ENCODE measurements at regions not wholly inside any gene's neighbourhood (a gene's known extent, or its start where the extent isn't known, plus 50 kb on each side); places are given as distances from the start of the nearest gene placed in this dataset.

GRCh38 chr18:24778810-24779418 lies 318.5 kb downstream of the HRH4 start:
- no peak for FAIRE-seq
- no peak for DNase-seq (ENCODE audit: insufficient read length, low spot score)
- TF ChIP-seq SPI1 (IDR thresholded peaks at IDR 0.05; ENCODE audit: low read depth, low read length) (no peak), POLR2AphosphoS5 (IDR thresholded peaks at IDR 0.05; ENCODE audit: low read depth, low read length) (no peak), POU2F2 (IDR thresholded peaks at IDR 0.05; ENCODE audit: low read depth, low read length) (no peak), PAX5 (IDR thresholded peaks at IDR 0.05; ENCODE audit: insufficient read depth, low read length, severe bottlenecking) (no peak), TAF1 (IDR thresholded peaks at IDR 0.05; ENCODE audit: low read depth, low read length) (no peak), POLR2A (IDR thresholded peaks at IDR 0.05; ENCODE audit: low read depth, low read length) (no peak)

GRCh38 chr18:24782566-24782965 lies 322.1 kb downstream of the HRH4 start:
- TF ChIP-seq SPI1 (IDR thresholded peaks at IDR 0.05; ENCODE audit: low read depth, low read length) (no peak), POLR2A (IDR thresholded peaks at IDR 0.05; ENCODE audit: low read depth, low read length) (no peak), TAF1 (IDR thresholded peaks at IDR 0.05; ENCODE audit: low read depth, low read length) (no peak), PAX5 (IDR thresholded peaks at IDR 0.05; ENCODE audit: insufficient read depth, low read length, severe bottlenecking) (no peak), POLR2AphosphoS5 (IDR thresholded peaks at IDR 0.05; ENCODE audit: low read depth, low read length) (no peak), POU2F2 (IDR thresholded peaks at IDR 0.05; ENCODE audit: low read depth, low read length) (no peak)
- DNase-seq (ENCODE audit: insufficient read length, low spot score) (no peak), FAIRE-seq (no peak)

GRCh38 chr18:24785019-24785418 lies 324.6 kb downstream of the HRH4 start:
- DNase-seq (ENCODE audit: insufficient read length, low spot score) (no peak), FAIRE-seq (no peak)
- no peak for TF ChIP-seq POU2F2 (IDR thresholded peaks at IDR 0.05; ENCODE audit: low read depth, low read length)
- no peak for TF ChIP-seq SPI1 (IDR thresholded peaks at IDR 0.05; ENCODE audit: low read depth, low read length)
- TF ChIP-seq POLR2A (IDR thresholded peaks at IDR 0.05; ENCODE audit: low read depth, low read length), result no peak
- TF ChIP-seq POLR2AphosphoS5 (IDR thresholded peaks at IDR 0.05; ENCODE audit: low read depth, low read length), result no peak
- no peak for TF ChIP-seq PAX5 (IDR thresholded peaks at IDR 0.05; ENCODE audit: insufficient read depth, low read length, severe bottlenecking)
- TF ChIP-seq TAF1 (IDR thresholded peaks at IDR 0.05; ENCODE audit: low read depth, low read length), result no peak

GRCh38 chr18:24786027-24786426 lies 325.6 kb downstream of the HRH4 start:
- FAIRE-seq (no peak), DNase-seq (ENCODE audit: insufficient read length, low spot score) (no peak)
- TF ChIP-seq PAX5 (IDR thresholded peaks at IDR 0.05; ENCODE audit: insufficient read depth, low read length, severe bottlenecking), result no peak
- TF ChIP-seq POLR2AphosphoS5 (IDR thresholded peaks at IDR 0.05; ENCODE audit: low read depth, low read length), result no peak
- no peak for TF ChIP-seq TAF1 (IDR thresholded peaks at IDR 0.05; ENCODE audit: low read depth, low read length)
- TF ChIP-seq POLR2A (IDR thresholded peaks at IDR 0.05; ENCODE audit: low read depth, low read length), result no peak
- TF ChIP-seq SPI1 (IDR thresholded peaks at IDR 0.05; ENCODE audit: low read depth, low read length), result no peak
- TF ChIP-seq POU2F2 (IDR thresholded peaks at IDR 0.05; ENCODE audit: low read depth, low read length), result no peak

GRCh38 chr18:24790347-24790746 lies 329.9 kb downstream of the HRH4 start:
- TF ChIP-seq POLR2AphosphoS5 (IDR thresholded peaks at IDR 0.05; ENCODE audit: low read depth, low read length) (no peak), SPI1 (IDR thresholded peaks at IDR 0.05; ENCODE audit: low read depth, low read length) (no peak), POLR2A (IDR thresholded peaks at IDR 0.05; ENCODE audit: low read depth, low read length) (no peak), POU2F2 (IDR thresholded peaks at IDR 0.05; ENCODE audit: low read depth, low read length) (no peak), TAF1 (IDR thresholded peaks at IDR 0.05; ENCODE audit: low read depth, low read length) (no peak), PAX5 (IDR thresholded peaks at IDR 0.05; ENCODE audit: insufficient read depth, low read length, severe bottlenecking) (no peak)
- FAIRE-seq (no peak), DNase-seq (ENCODE audit: insufficient read length, low spot score) (no peak)

- FAIRE-seq (no peak), DNase-seq (ENCODE audit: insufficient read length, low spot score) (no peak)
- TF ChIP-seq POU2F2 (IDR thresholded peaks at IDR 0.05; ENCODE audit: low read depth, low read length) (no peak), POLR2AphosphoS5 (IDR thresholded peaks at IDR 0.05; ENCODE audit: low read depth, low read length) (no peak), PAX5 (IDR thresholded peaks at IDR 0.05; ENCODE audit: insufficient read depth, low read length, severe bottlenecking) (no peak), POLR2A (IDR thresholded peaks at IDR 0.05; ENCODE audit: low read depth, low read length) (no peak), TAF1 (IDR thresholded peaks at IDR 0.05; ENCODE audit: low read depth, low read length) (no peak), SPI1 (IDR thresholded peaks at IDR 0.05; ENCODE audit: low read depth, low read length) (no peak)
These were observed 331.5 kb downstream of the HRH4 start for GRCh38 chr18:24791751-24792545.

- FAIRE-seq (no peak), DNase-seq (ENCODE audit: insufficient read length, low spot score) (no peak)
- TF ChIP-seq TAF1 (IDR thresholded peaks at IDR 0.05; ENCODE audit: low read depth, low read length) (no peak), POLR2A (IDR thresholded peaks at IDR 0.05; ENCODE audit: low read depth, low read length) (no peak), SPI1 (IDR thresholded peaks at IDR 0.05; ENCODE audit: low read depth, low read length) (no peak), POU2F2 (IDR thresholded peaks at IDR 0.05; ENCODE audit: low read depth, low read length) (no peak), PAX5 (IDR thresholded peaks at IDR 0.05; ENCODE audit: insufficient read depth, low read length, severe bottlenecking) (no peak), POLR2AphosphoS5 (IDR thresholded peaks at IDR 0.05; ENCODE audit: low read depth, low read length) (no peak)
These were observed 333.3 kb downstream of the HRH4 start for GRCh38 chr18:24793742-24794141.

GRCh38 chr18:24795129-24795528 lies 334.7 kb downstream of the HRH4 start:
- no peak for TF ChIP-seq TAF1 (IDR thresholded peaks at IDR 0.05; ENCODE audit: low read depth, low read length)
- no peak for TF ChIP-seq PAX5 (IDR thresholded peaks at IDR 0.05; ENCODE audit: insufficient read depth, low read length, severe bottlenecking)
- TF ChIP-seq POLR2A (IDR thresholded peaks at IDR 0.05; ENCODE audit: low read depth, low read length), result no peak
- no peak for TF ChIP-seq POU2F2 (IDR thresholded peaks at IDR 0.05; ENCODE audit: low read depth, low read length)
- TF ChIP-seq SPI1 (IDR thresholded peaks at IDR 0.05; ENCODE audit: low read depth, low read length), result no peak
- TF ChIP-seq POLR2AphosphoS5 (IDR thresholded peaks at IDR 0.05; ENCODE audit: low read depth, low read length), result no peak
- DNase-seq (ENCODE audit: insufficient read length, low spot score) (no peak), FAIRE-seq (no peak)

GRCh38 chr18:24797981-24798380 lies 337.5 kb downstream of the HRH4 start:
- DNase-seq (ENCODE audit: insufficient read length, low spot score) (no peak), FAIRE-seq (no peak)
- TF ChIP-seq PAX5 (IDR thresholded peaks at IDR 0.05; ENCODE audit: insufficient read depth, low read length, severe bottlenecking) (no peak), SPI1 (IDR thresholded peaks at IDR 0.05; ENCODE audit: low read depth, low read length) (no peak), POLR2AphosphoS5 (IDR thresholded peaks at IDR 0.05; ENCODE audit: low read depth, low read length) (no peak), POLR2A (IDR thresholded peaks at IDR 0.05; ENCODE audit: low read depth, low read length) (no peak), TAF1 (IDR thresholded peaks at IDR 0.05; ENCODE audit: low read depth, low read length) (no peak), POU2F2 (IDR thresholded peaks at IDR 0.05; ENCODE audit: low read depth, low read length) (no peak)
